Esophagus squamous epithelium (tissue), 5 donors: ENCODE measurements at regions not wholly inside any gene's neighbourhood (a gene's known extent, or its start where the extent isn't known, plus 50 kb on each side); places are given as distances from the start of the nearest gene placed in this dataset.

ENCODE experiments used
- DNase-seq: peaks from one replicate; lab custom pipeline; 2025; lab: John Stamatoyannopoulos, UW
- H3K27ac ChIP-seq, 4 donors: fragments of 200-600 bp; sonication (generic); one replicate each; pipeline ENCODE4 v1.5.1; 2016 to 2019; ENCODE audit warnings: mild to moderate bottlenecking in 1 of 4
- H3K27me3 ChIP-seq, 4 donors: fragments of 200-600 bp; sonication (generic); 1 replicate in 3 of 4; 2 replicates in 1 of 4; pipeline versions ENCODE4 v1.5.1 to v1.6.0; 2017 to 2021; ENCODE audit warnings: antibody characterized with exemption in 1 of 4
- H3K36me3 ChIP-seq, 3 donors: fragments of 200-600 bp; sonication (generic); one replicate each; pipeline ENCODE4 v1.5.1; 2016 to 2019
- H3K4me1 ChIP-seq, 3 donors: fragments of 200-600 bp; sonication (generic); one replicate each; pipeline ENCODE4 v1.5.1; 2017 to 2019
- H3K4me3 ChIP-seq, 4 donors: fragments of 200-600 bp; sonication (generic); 1 replicate in 3 of 4; 2 replicates in 1 of 4; pipeline ENCODE4 v1.5.1; 2016 to 2019; ENCODE audit warnings: mild to moderate bottlenecking in 2 of 4, moderate library complexity in 1 of 4
- H3K9me3 ChIP-seq, 3 donors: fragments of 200-600 bp; sonication (generic); one replicate each; pipeline ENCODE4 v1.5.1; 2016 to 2019
- CTCF ChIP-seq, 6 experiments: fragments of 450-650 bp in 4 of 6; fragments of 200-600 bp in 2 of 6; sonication (generic) in 2 of 6; IDR thresholded peaks; one replicate each; pipeline ENCODE4 v1.5.1; 2016 to 2019; ENCODE audit warnings: antibody characterized with exemption in 6 of 6, mild to moderate bottlenecking in 4 of 6, moderate library complexity in 4 of 6
- POLR2A ChIP-seq, 4 donors: fragments of 450-650 bp; IDR thresholded peaks; one replicate each; pipeline ENCODE4 v1.6.1; 2017; ENCODE audit warnings: antibody characterized with exemption in 4 of 4, mild to moderate bottlenecking in 4 of 4, moderate library complexity in 3 of 4
- WGBS, 2 donors: methylation state at CpG; one replicate each; pipeline ENCODE4 v1.1.5; 2018; 5-methylcytosine and 5-hydroxymethylcytosine counted together
- intact Hi-C: fragments of 100-400 bp; cut with DNase I; formaldehyde crosslinking; loops from one replicate; pipeline ENCODE4 v1.15.0; 2022
- donor health status: DM: yes; HTN: yes; CAD: no.

- Histone ChIP-seq H3K9me3 (no peaks in the 10 kb centered on the region), H3K27ac (no peak overlapping the region), H3K27me3 (peaks cover 0 to 32% (median 0%) of the 10 kb centered on the region in 4 donors), H3K4me3 (no peak overlapping the region), H3K36me3 (no peaks in the 10 kb centered on the region), H3K4me1 (no peaks in the 10 kb centered on the region)
- WGBS, 2 donors, result 83 to 85% methylated on average over 13 to 17 of the region's 21 CpGs
- intact Hi-C loops, result no loop called here
- DNase-seq, result no peak
- TF ChIP-seq CTCF (IDR thresholded peaks at IDR 0.05), result no peak
- TF ChIP-seq POLR2A (IDR thresholded peaks at IDR 0.05), result no peak
Measured at GRCh38 chr18:78696698-78697435, 282.8 kb upstream of the SALL3 start.

GRCh38 chr18:78697446-78697845 is 282.2 kb upstream of the SALL3 start:
- 82 to 89% methylated on average over 10 of the region's 10 CpGs for WGBS, 2 donors
- no peak for TF ChIP-seq CTCF (IDR thresholded peaks at IDR 0.05)
- TF ChIP-seq POLR2A (IDR thresholded peaks at IDR 0.05), result no peak
- Histone ChIP-seq H3K9me3 (no peaks in the 10 kb centered on the region), H3K4me3 (no peak overlapping the region), H3K27me3 (peaks cover 0 to 37% (median 0%) of the 10 kb centered on the region in 4 donors), H3K27ac (no peak overlapping the region), H3K4me1 (no peaks in the 10 kb centered on the region), H3K36me3 (no peaks in the 10 kb centered on the region)
- no peak for DNase-seq
- intact Hi-C loops, result no loop called here

- TF ChIP-seq POLR2A (IDR thresholded peaks at IDR 0.05) (no peak), CTCF (IDR thresholded peaks at IDR 0.05) (no peak)
- 85% methylated on average over 5 of the region's 5 CpGs; no CpG with 5 or more reads in 1 of the 2 donors for WGBS, 2 donors
- intact Hi-C loops, result no loop called here
- no peak for DNase-seq
- H3K27me3 ChIP-seq, result peaks cover 0 to 40% (median 0%) of the 10 kb centered on the region in 4 donors
- H3K36me3 ChIP-seq, result no peaks in the 10 kb centered on the region
- no peaks in the 10 kb centered on the region for H3K4me1 ChIP-seq
- no peak overlapping the region for H3K27ac ChIP-seq
- H3K9me3 ChIP-seq, result no peaks in the 10 kb centered on the region
- no peak overlapping the region for H3K4me3 ChIP-seq
Measured at GRCh38 chr18:78698914-78699313, 280.7 kb upstream of the SALL3 start.

GRCh38 chr18:78699499-78699898 is 280.1 kb upstream of the SALL3 start:
- no peaks in the 10 kb centered on the region for H3K9me3 ChIP-seq
- H3K4me1 ChIP-seq, result no peaks in the 10 kb centered on the region
- peaks cover 0 to 40% (median 0%) of the 10 kb centered on the region in 4 donors for H3K27me3 ChIP-seq
- H3K4me3 ChIP-seq, result no peak overlapping the region
- DNase-seq, result no peak
- TF ChIP-seq CTCF (IDR thresholded peaks at IDR 0.05), result no peak
- TF ChIP-seq POLR2A (IDR thresholded peaks at IDR 0.05), result no peak
- no peaks in the 10 kb centered on the region for H3K36me3 ChIP-seq
- no peak overlapping the region for H3K27ac ChIP-seq
- intact Hi-C loops, result no loop called here
- WGBS, 2 donors, result 54 to 70% methylated on average over 6 to 8 of the region's 12 CpGs

GRCh38 chr18:78701771-78702396 is 277.7 kb upstream of the SALL3 start:
- no peaks in the 10 kb centered on the region for H3K36me3 ChIP-seq
- no peak for TF ChIP-seq POLR2A (IDR thresholded peaks at IDR 0.05)
- no peak for TF ChIP-seq CTCF (IDR thresholded peaks at IDR 0.05)
- no peak overlapping the region for H3K27ac ChIP-seq
- peaks cover 0 to 37% (median 0%) of the 10 kb centered on the region in 4 donors for H3K27me3 ChIP-seq
- H3K4me1 ChIP-seq, result no peaks in the 10 kb centered on the region
- DNase-seq, result no peak
- intact Hi-C loops, result no loop called here
- H3K9me3 ChIP-seq, result no peaks in the 10 kb centered on the region
- WGBS, 2 donors, result 35 to 41% methylated on average over 13 of the region's 13 CpGs
- H3K4me3 ChIP-seq, result no peak overlapping the region
